HEK293 (cell line): ENCODE measurements at regions not wholly inside any gene's neighbourhood (a gene's known extent, or its start where the extent isn't known, plus 50 kb on each side); places are given as distances from the start of the nearest gene placed in this dataset.
"Not testable (repeated sequence)": the region's sequence is repeated elsewhere in the genome, so short reads cannot be mapped to it uniquely, and the experiment has no call there.

ENCODE experiments used
- CTCF ChIA-PET: fragments of 350-600 bp; formaldehyde crosslinking; extraction: SDS; loops from one replicate; lab custom pipeline; 2021; ENCODE audit warnings: antibody characterized with exemption; lab: Yijun Ruan, JAX
- POLR2A ChIA-PET: fragments of 300-600 bp; formaldehyde crosslinking; extraction: SDS; loops from one replicate; lab custom pipeline; 2020; ENCODE audit warnings: antibody characterized with exemption, inconsistent platforms; lab: Yijun Ruan, JAX
- H3K27ac ChIP-seq: fragments of 200-500 bp; sonication (Bioruptor generic); 2 replicates; pipeline ENCODE4 v1.5.1; 2014; ENCODE audit warnings: low read depth, low read length, control low read depth, inconsistent platforms; ENCODE audit errors: extremely low read depth
- H3K36me3 ChIP-seq, 2 experiments: fragments of 200-500 bp in 1 of 2; sonication (Bioruptor generic) in 1 of 2; 1 replicate in 1 of 2; 2 replicates in 1 of 2; pipeline ENCODE4 v1.5.1; 2014 to 2017; ENCODE audit warnings: inconsistent platforms in 2 of 2, low read length in 2 of 2; ENCODE audit not compliant: control insufficient read depth in 2 of 2, insufficient read depth in 1 of 2
- H3K4me1 ChIP-seq: fragments of 200-500 bp; sonication (Bioruptor generic); 2 replicates; pipeline ENCODE4 v1.5.1; 2014; ENCODE audit warnings: mild to moderate bottlenecking, low read length, inconsistent platforms; ENCODE audit not compliant: control insufficient read depth, insufficient read depth
- H3K4me3 ChIP-seq: 2 replicates; pipeline ENCODE4 v1.5.1; 2011; ENCODE audit warnings: low read depth, mild to moderate bottlenecking, control low read depth, low read length, moderate library complexity
- H3K9me3 ChIP-seq: fragments of 200-500 bp; sonication (Bioruptor generic); 2 replicates; pipeline ENCODE4 v1.5.1; 2014; ENCODE audit warnings: low read depth, low read length, inconsistent platforms; ENCODE audit not compliant: control insufficient read depth, insufficient read depth
- GLI4 ChIP-seq: fragments of 450-650 bp; formaldehyde crosslinking; IDR thresholded peaks from 2 replicates; pipeline ENCODE4 v1.5.1; 2016; ENCODE audit warnings: missing biosample characterization, missing genetic modification characterization
- KLF1 ChIP-seq: fragments of 450-650 bp; formaldehyde crosslinking; IDR thresholded peaks from 2 replicates; pipeline ENCODE4 v1.5.1; 2016; ENCODE audit warnings: missing biosample characterization, missing genetic modification characterization
- ZNF19 ChIP-seq: fragments of 450-650 bp; formaldehyde crosslinking; IDR thresholded peaks from 2 replicates; pipeline ENCODE4; 2016; ENCODE audit warnings: missing biosample characterization, missing genetic modification characterization, low read depth
- ZNF518A ChIP-seq: fragments of 450-650 bp; formaldehyde crosslinking; conservative IDR thresholded peaks from 2 replicates; pipeline ENCODE4 v1.5.1; 2016; ENCODE audit warnings: low read depth, missing biosample characterization, missing genetic modification characterization
- ZNF645 ChIP-seq: fragments of 450-650 bp; formaldehyde crosslinking; IDR thresholded peaks from 2 replicates; pipeline ENCODE4; 2016; ENCODE audit warnings: missing biosample characterization, missing genetic modification characterization
- ZNF777 ChIP-seq: fragments of 450-650 bp; formaldehyde crosslinking; IDR thresholded peaks from 2 replicates; pipeline ENCODE4 v1.5.1; 2017; ENCODE audit warnings: missing biosample characterization, missing genetic modification characterization, borderline replicate concordance
- ZNF843 ChIP-seq: fragments of 450-650 bp; formaldehyde crosslinking; IDR thresholded peaks from 2 replicates; pipeline ENCODE4 v1.5.1; 2016; ENCODE audit warnings: missing biosample characterization, missing genetic modification characterization
- TF ChIP-seq, protein P1 (sequence below): fragments of 450-650 bp; formaldehyde crosslinking; IDR thresholded peaks from 2 replicates; pipeline ENCODE4 v1.5.1; 2016; ENCODE audit warnings: missing biosample characterization, missing genetic modification characterization, borderline replicate concordance

DNA sequence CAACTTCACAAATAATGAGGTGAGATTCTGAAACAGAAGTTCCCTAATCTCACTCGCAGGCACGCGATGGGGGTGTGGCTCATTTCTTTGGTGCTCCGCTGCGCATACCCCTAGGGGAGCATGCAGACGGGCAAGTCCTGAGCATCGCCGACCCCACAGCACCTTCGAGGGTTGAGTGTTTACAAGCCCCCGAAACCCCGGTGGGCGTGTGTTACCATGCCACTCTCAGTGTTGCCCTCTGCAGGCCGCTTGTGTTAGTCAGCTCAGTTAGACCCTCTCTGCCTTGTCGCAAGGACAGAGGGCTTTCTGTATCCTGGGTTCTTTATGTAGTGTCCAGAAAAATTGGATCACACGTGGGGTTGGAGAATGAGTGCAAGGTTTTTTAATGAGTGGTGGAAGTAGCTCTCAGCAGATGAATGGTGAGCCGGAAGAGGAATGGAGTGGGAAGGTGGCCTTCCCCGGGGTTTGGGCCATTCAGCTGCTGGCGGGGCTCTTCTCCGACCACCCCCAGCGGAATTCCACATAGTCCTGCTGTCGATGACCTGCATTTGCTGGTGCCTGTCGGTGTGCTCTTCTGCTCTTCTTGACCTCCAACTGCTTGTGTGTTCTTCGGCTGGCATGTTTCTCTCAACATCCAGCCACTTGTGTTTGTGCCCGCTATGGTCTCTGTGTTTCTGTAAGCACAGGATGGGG, 191.3 kb downstream of the RPRM start (continued):
- TF ChIP-seq, protein P1, sequence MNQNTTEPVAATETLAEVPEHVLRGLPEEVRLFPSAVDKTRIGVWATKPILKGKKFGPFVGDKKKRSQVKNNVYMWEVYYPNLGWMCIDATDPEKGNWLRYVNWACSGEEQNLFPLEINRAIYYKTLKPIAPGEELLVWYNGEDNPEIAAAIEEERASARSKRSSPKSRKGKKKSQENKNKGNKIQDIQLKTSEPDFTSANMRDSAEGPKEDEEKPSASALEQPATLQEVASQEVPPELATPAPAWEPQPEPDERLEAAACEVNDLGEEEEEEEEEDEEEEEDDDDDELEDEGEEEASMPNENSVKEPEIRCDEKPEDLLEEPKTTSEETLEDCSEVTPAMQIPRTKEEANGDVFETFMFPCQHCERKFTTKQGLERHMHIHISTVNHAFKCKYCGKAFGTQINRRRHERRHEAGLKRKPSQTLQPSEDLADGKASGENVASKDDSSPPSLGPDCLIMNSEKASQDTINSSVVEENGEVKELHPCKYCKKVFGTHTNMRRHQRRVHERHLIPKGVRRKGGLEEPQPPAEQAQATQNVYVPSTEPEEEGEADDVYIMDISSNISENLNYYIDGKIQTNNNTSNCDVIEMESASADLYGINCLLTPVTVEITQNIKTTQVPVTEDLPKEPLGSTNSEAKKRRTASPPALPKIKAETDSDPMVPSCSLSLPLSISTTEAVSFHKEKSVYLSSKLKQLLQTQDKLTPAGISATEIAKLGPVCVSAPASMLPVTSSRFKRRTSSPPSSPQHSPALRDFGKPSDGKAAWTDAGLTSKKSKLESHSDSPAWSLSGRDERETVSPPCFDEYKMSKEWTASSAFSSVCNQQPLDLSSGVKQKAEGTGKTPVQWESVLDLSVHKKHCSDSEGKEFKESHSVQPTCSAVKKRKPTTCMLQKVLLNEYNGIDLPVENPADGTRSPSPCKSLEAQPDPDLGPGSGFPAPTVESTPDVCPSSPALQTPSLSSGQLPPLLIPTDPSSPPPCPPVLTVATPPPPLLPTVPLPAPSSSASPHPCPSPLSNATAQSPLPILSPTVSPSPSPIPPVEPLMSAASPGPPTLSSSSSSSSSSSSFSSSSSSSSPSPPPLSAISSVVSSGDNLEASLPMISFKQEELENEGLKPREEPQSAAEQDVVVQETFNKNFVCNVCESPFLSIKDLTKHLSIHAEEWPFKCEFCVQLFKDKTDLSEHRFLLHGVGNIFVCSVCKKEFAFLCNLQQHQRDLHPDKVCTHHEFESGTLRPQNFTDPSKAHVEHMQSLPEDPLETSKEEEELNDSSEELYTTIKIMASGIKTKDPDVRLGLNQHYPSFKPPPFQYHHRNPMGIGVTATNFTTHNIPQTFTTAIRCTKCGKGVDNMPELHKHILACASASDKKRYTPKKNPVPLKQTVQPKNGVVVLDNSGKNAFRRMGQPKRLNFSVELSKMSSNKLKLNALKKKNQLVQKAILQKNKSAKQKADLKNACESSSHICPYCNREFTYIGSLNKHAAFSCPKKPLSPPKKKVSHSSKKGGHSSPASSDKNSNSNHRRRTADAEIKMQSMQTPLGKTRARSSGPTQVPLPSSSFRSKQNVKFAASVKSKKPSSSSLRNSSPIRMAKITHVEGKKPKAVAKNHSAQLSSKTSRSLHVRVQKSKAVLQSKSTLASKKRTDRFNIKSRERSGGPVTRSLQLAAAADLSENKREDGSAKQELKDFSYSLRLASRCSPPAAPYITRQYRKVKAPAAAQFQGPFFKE (tag by site-specific recombination) = no peak
- no peak for TF ChIP-seq ZNF777
- no peak for TF ChIP-seq GLI4 (tag by site-specific recombination)

GRCh38 chr2:153268941-153269461, 209.6 kb downstream of the RPRM start:
- Histone ChIP-seq H3K27ac (no peak overlapping the region), H3K9me3 (no peaks in the 10 kb centered on the region), H3K4me3 (no peak overlapping the region), H3K36me3 (no peaks in the 10 kb centered on the region), H3K4me1 (no peaks in the 10 kb centered on the region)
- POLR2A ChIA-PET = no interaction called here
- CTCF ChIA-PET = no interaction called here
- TF ChIP-seq ZNF843 (tag by site-specific recombination) = no peak
- no peak for TF ChIP-seq ZNF645
- TF ChIP-seq ZNF19 (tag by site-specific recombination) = no peak
- TF ChIP-seq KLF1 (tag by site-specific recombination) = no peak
- no peak for TF ChIP-seq ZNF518A (tag by site-specific recombination)

- CTCF ChIA-PET, H3K36me3 ChIP-seq, H3K9me3 ChIP-seq, H3K4me3 ChIP-seq, H3K4me1 ChIP-seq, POLR2A ChIA-PET, H3K27ac ChIP-seq: not testable (repeated sequence)
Observed at GRCh38 chr2:153256876-153257275, 221.7 kb downstream of the RPRM start.

GRCh38 chr2:153246636-153247035, 231.9 kb downstream of the RPRM start:
- H3K9me3 ChIP-seq, H3K4me3 ChIP-seq, POLR2A ChIA-PET, H3K36me3 ChIP-seq, H3K4me1 ChIP-seq, CTCF ChIA-PET, H3K27ac ChIP-seq: not testable (repeated sequence)
